ENCODE measurements at regions not wholly inside any gene's neighbourhood (a gene's known extent, or its start where the extent isn't known, plus 50 kb on each side); places are given as distances from the start of the nearest gene placed in this dataset.

DNA sequence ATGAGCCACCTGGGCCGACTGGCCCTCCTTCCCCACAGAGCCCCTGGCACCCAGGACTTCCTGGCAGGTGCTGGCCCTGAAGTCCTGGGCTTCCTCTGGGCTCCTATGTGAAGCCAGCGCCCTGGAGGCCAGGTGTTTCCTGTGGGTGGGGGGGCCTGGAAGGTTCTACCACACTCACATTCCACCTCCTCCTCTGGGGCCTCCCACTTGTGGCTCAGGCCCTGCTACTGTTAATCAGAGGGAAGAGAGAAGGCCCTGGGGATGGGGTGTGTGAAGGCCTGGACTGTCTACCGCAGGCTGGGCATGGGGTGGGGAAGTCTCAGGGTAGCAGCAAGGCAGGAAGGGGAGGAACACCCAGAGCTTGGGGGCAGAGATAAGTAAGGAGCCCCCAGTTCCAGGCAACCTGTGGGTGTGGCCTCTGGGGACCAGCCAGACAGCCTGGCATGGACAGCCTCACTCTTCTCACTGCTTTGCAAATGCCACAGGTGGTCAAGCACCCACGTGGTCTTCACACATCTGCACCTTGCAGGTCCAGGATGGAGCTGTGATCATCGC, 111.9 kb upstream of the TNRC6C start:
- Mint-ChIP-seq H3K4me3 (ENCODE audit: unreplicated experiment) (no peak overlapping the region), H3K4me1 (ENCODE audit: unreplicated experiment) (no peaks in the 10 kb centered on the region), H3K27me3 (ENCODE audit: unreplicated experiment) (no peaks in the 10 kb centered on the region), H3K9me3 (ENCODE audit: unreplicated experiment) (no peaks in the 10 kb centered on the region), H3K36me3 (ENCODE audit: low read depth, unreplicated experiment) (no peaks in the 10 kb centered on the region), H3K27ac (ENCODE audit: unreplicated experiment) (no peak overlapping the region)
- TF ChIP-seq, protein P1, sequence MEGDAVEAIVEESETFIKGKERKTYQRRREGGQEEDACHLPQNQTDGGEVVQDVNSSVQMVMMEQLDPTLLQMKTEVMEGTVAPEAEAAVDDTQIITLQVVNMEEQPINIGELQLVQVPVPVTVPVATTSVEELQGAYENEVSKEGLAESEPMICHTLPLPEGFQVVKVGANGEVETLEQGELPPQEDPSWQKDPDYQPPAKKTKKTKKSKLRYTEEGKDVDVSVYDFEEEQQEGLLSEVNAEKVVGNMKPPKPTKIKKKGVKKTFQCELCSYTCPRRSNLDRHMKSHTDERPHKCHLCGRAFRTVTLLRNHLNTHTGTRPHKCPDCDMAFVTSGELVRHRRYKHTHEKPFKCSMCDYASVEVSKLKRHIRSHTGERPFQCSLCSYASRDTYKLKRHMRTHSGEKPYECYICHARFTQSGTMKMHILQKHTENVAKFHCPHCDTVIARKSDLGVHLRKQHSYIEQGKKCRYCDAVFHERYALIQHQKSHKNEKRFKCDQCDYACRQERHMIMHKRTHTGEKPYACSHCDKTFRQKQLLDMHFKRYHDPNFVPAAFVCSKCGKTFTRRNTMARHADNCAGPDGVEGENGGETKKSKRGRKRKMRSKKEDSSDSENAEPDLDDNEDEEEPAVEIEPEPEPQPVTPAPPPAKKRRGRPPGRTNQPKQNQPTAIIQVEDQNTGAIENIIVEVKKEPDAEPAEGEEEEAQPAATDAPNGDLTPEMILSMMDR (IDR thresholded peaks at IDR 0.05; ENCODE audit: unreplicated experiment): no peak
- DNase-seq (ENCODE audit: low spot score): no peak

DNA sequence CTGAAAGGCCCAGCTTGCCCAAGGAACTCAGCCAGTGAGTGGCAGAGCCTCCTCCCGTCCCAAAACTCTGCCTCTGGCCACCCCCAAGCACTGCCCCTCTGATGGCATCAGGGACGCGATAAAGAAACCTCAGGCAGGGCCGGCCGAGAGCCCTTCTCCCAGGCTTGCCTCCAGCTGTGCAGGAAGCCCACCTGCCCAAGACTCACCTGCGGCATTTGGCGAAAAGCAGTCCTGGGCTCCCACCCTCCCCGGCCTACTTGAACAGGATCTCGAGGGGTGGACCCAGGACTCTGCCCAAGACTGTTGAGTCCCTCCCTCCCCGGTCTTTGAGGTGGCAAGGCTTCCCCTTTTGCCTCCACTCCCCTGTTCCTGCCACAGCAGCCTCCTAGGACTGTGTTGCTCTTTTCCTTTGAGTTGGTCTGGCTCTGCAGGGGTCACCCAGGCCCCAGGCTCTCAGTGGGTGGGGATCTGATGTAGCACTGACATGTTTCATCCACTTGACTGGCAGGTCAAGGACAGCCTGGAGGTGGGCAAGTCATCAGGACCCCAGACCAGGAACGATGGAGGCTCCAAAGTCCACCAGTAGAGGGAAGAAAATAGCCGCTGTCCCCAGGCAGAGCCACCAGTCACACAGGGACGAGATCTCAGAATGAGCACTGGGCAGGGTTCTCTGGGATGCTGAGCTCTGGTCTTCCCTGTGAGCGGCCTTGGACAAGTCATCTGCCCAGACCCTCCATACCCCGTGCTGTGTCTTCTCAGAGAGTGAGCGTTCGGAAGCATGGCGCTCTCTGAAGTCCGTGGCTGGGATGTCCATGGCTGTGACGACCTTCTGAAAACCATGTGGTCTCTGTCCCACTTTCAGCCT, 111.0 kb upstream of the TNRC6C start:
- Mint-ChIP-seq H3K9me3 (ENCODE audit: unreplicated experiment) (no peaks in the 10 kb centered on the region), H3K4me3 (ENCODE audit: unreplicated experiment) (no peak overlapping the region), H3K36me3 (ENCODE audit: low read depth, unreplicated experiment) (no peaks in the 10 kb centered on the region), H3K27ac (ENCODE audit: unreplicated experiment) (no peak overlapping the region), H3K4me1 (ENCODE audit: unreplicated experiment) (no peaks in the 10 kb centered on the region), H3K27me3 (ENCODE audit: unreplicated experiment) (no peaks in the 10 kb centered on the region)
- TF ChIP-seq, protein P1 (IDR thresholded peaks at IDR 0.05; ENCODE audit: unreplicated experiment): no peak
- no peak for DNase-seq (ENCODE audit: low spot score)

DNA sequence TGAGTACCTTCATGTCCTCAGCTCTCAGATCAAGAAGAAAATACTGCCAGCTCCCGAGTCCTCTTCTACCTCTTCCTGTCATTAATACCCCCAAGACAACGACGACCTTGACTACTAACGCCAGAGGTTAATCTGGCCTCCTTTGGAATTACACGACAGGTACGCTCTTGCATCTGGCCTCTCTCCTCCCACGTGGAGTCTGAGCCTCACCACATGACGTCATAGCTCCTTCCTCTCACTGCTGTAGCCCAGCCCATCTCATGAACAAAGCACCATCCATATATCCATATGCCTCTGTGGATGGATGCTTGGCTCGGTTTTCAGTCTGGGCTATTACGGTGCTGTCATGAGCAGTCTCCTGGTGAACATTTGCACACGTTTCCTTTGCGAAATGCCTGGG, 110.2 kb upstream of the TNRC6C start:
- no peaks in the 10 kb centered on the region for H3K4me1 Mint-ChIP-seq (ENCODE audit: unreplicated experiment)
- no peaks in the 10 kb centered on the region for H3K9me3 Mint-ChIP-seq (ENCODE audit: unreplicated experiment)
- TF ChIP-seq, protein P1 (IDR thresholded peaks at IDR 0.05; ENCODE audit: unreplicated experiment): no peak
- no peak overlapping the region for H3K4me3 Mint-ChIP-seq (ENCODE audit: unreplicated experiment)
- H3K27me3 Mint-ChIP-seq (ENCODE audit: unreplicated experiment): no peaks in the 10 kb centered on the region
- no peak overlapping the region for H3K27ac Mint-ChIP-seq (ENCODE audit: unreplicated experiment)
- DNase-seq (ENCODE audit: low spot score): no peak
- H3K36me3 Mint-ChIP-seq (ENCODE audit: low read depth, unreplicated experiment): no peaks in the 10 kb centered on the region

DNA sequence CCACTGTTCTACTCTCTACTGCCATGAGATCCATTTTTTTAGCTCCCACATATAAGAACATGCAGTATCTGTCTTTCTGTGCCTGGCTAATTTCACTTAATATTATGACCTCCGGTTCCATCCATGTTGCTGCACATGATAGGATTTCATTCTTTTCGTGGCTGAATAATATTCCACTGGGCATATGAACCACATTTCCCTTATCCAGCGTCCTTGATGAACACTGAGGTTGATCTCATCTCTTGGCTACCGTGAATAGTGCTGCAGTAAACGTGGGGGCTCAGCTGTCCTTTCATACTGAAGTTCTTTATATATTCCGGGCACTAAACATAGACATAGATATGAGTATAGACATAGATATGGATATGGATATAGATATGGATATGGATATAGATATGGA, 109.3 kb upstream of the TNRC6C start:
- Mint-ChIP-seq H3K36me3 (ENCODE audit: low read depth, unreplicated experiment) (no peaks in the 10 kb centered on the region), H3K27ac (ENCODE audit: unreplicated experiment) (no peak overlapping the region), H3K4me1 (ENCODE audit: unreplicated experiment) (no peaks in the 10 kb centered on the region), H3K4me3 (ENCODE audit: unreplicated experiment) (no peak overlapping the region), H3K9me3 (ENCODE audit: unreplicated experiment) (no peaks in the 10 kb centered on the region), H3K27me3 (ENCODE audit: unreplicated experiment) (no peaks in the 10 kb centered on the region)
- TF ChIP-seq, protein P1 (IDR thresholded peaks at IDR 0.05; ENCODE audit: unreplicated experiment): no peak
- no peak for DNase-seq (ENCODE audit: low spot score)

DNA sequence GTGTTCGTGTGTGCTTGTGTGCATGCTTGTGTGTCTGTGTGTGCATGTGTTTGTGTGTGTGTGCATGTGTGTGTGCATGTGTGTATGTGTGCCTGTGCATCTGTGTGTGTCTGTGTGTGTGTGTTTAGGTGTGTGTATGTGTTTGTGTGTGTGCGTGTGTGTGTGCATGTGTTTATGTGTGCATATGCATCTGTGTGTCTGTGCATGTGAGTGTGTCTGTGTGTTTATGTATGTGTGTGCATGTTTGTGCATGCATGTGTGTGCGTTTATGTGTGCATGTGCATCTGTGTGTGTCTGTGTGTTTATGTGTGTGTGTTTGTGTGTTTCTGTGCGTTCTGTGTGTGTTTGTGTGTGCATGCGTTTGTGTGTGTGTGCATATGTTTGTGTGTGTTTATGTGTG, 106.6 kb upstream of the TNRC6C start:
- DNase-seq (ENCODE audit: low spot score): no peak
- H3K27me3 Mint-ChIP-seq (ENCODE audit: unreplicated experiment): no peaks in the 10 kb centered on the region
- no peak overlapping the region for H3K27ac Mint-ChIP-seq (ENCODE audit: unreplicated experiment)
- H3K4me3 Mint-ChIP-seq (ENCODE audit: unreplicated experiment): no peak overlapping the region
- no peaks in the 10 kb centered on the region for H3K4me1 Mint-ChIP-seq (ENCODE audit: unreplicated experiment)
- H3K36me3 Mint-ChIP-seq (ENCODE audit: low read depth, unreplicated experiment): no peaks in the 10 kb centered on the region
- H3K9me3 Mint-ChIP-seq (ENCODE audit: unreplicated experiment): no peaks in the 10 kb centered on the region
- TF ChIP-seq, protein P1 (IDR thresholded peaks at IDR 0.05; ENCODE audit: unreplicated experiment): no peak
